Epithelial cell of esophagus (primary cell): ENCODE measurements at regions not wholly inside any gene's neighbourhood (a gene's known extent, or its start where the extent isn't known, plus 50 kb on each side); places are given as distances from the start of the nearest gene placed in this dataset.

Experiments used
- DNase-seq: peaks from one replicate; pipeline ENCODE4 v3.0.0; 2010; ENCODE audit warnings: low read depth
- H3K4me3 ChIP-seq: 2 replicates; pipeline ENCODE4 v1.5.1; 2011; ENCODE audit warnings: mild to moderate bottlenecking, low read length, control low read depth
- CTCF ChIP-seq: IDR thresholded peaks from 2 replicates; pipeline ENCODE4 v1.5.1; 2011; ENCODE audit warnings: low read depth, mild to moderate bottlenecking, low read length, control low read depth, inconsistent platforms; ENCODE audit not compliant: insufficient read depth; ENCODE audit errors: missing control alignments

GRCh38 chr5:58359981-58360380 lies 99.9 kb downstream of the PLK2 start:
- no peak overlapping the region for H3K4me3 ChIP-seq
- no peak for TF ChIP-seq CTCF
- no peak for DNase-seq

- DNase-seq, result no peak
- no peak overlapping the region for H3K4me3 ChIP-seq
- no peak for TF ChIP-seq CTCF
Observed at GRCh38 chr5:58358501-58359178, 101.2 kb downstream of the PLK2 start.

GRCh38 chr5:58357799-58358500 lies 101.9 kb downstream of the PLK2 start:
- no peak overlapping the region for H3K4me3 ChIP-seq
- DNase-seq, result peak; percentile 24
- TF ChIP-seq CTCF, result no peak

- TF ChIP-seq CTCF, result no peak
- no peak overlapping the region for H3K4me3 ChIP-seq
- DNase-seq, result peak; percentile 15
Observed at GRCh38 chr5:58357121-58357520, 102.8 kb downstream of the PLK2 start.

GRCh38 chr5:58356662-58357061 lies 103.2 kb downstream of the PLK2 start:
- no peak for DNase-seq
- H3K4me3 ChIP-seq, result no peak overlapping the region
- no peak for TF ChIP-seq CTCF

- no peak for DNase-seq
- no peak for TF ChIP-seq CTCF
- no peak overlapping the region for H3K4me3 ChIP-seq
Observed at GRCh38 chr5:58354827-58355226, 105.1 kb downstream of the PLK2 start.
